ENCODE measurements at regions not wholly inside any gene's neighbourhood (a gene's known extent, or its start where the extent isn't known, plus 50 kb on each side); places are given as distances from the start of the nearest gene placed in this dataset.
"Not testable (repeated sequence)": the region's sequence is repeated elsewhere in the genome, so short reads cannot be mapped to it uniquely, and the experiment has no call there.

- no peaks in the 10 kb centered on the region for H3K9me3 ChIP-seq (ENCODE audit: control insufficient read depth, insufficient read depth, low read length)
- H3K27ac ChIP-seq (ENCODE audit: low read depth, low read length) = no peak overlapping the region
- no peaks in the 10 kb centered on the region for H3K4me1 ChIP-seq (ENCODE audit: control insufficient read depth, low read length)
- H3K79me2 ChIP-seq (ENCODE audit: control insufficient read depth, low read length) = no peaks in the 10 kb centered on the region
- no peak overlapping the region for H3K4me2 ChIP-seq (ENCODE audit: low read length)
- H4K20me1 ChIP-seq (ENCODE audit: control insufficient read depth, insufficient read depth, low read depth, low read length) = no peaks in the 10 kb centered on the region
- H3K27me3 ChIP-seq (ENCODE audit: control insufficient read depth, low read length) = no peaks in the 10 kb centered on the region
- no peak overlapping the region for H3K4me3 ChIP-seq (ENCODE audit: low read length)
- TF ChIP-seq EZH2phosphoT487 (IDR thresholded peaks at IDR 0.05; ENCODE audit: borderline replicate concordance, low read length) = no peak
- TF ChIP-seq CTCF (IDR thresholded peaks at IDR 0.05; ENCODE audit: low read depth, low read length, poor library complexity, severe bottlenecking) = no peak
- no peaks in the 10 kb centered on the region for H3F3A ChIP-seq (ENCODE audit: control insufficient read depth, insufficient read depth)
- no peaks in the 10 kb centered on the region for H3K9me2 ChIP-seq (replicated peaks; ENCODE audit: control insufficient read depth, low read length)
- H3K36me3 ChIP-seq (ENCODE audit: control insufficient read depth, low read length) = no peaks in the 10 kb centered on the region
Measured at GRCh38 chr18:14935210-14935609, 187.2 kb downstream of the ANKRD30B start.

GRCh38 chr18:14936313-14936712 lies 188.3 kb downstream of the ANKRD30B start:
- Histone ChIP-seq H3K27me3 (ENCODE audit: control insufficient read depth, low read length) (no peaks in the 10 kb centered on the region), H4K20me1 (ENCODE audit: control insufficient read depth, insufficient read depth, low read depth, low read length) (no peaks in the 10 kb centered on the region), H3K9me3 (ENCODE audit: control insufficient read depth, insufficient read depth, low read length) (no peaks in the 10 kb centered on the region), H3K4me2 (ENCODE audit: low read length) (no peak overlapping the region), H3K79me2 (ENCODE audit: control insufficient read depth, low read length) (no peaks in the 10 kb centered on the region), H3K9me2 (replicated peaks; ENCODE audit: control insufficient read depth, low read length) (no peaks in the 10 kb centered on the region), H3F3A (ENCODE audit: control insufficient read depth, insufficient read depth) (no peaks in the 10 kb centered on the region), H3K4me1 (ENCODE audit: control insufficient read depth, low read length) (no peaks in the 10 kb centered on the region), H3K4me3 (ENCODE audit: low read length) (no peak overlapping the region), H3K27ac (ENCODE audit: low read depth, low read length) (no peak overlapping the region), H3K36me3 (ENCODE audit: control insufficient read depth, low read length) (no peaks in the 10 kb centered on the region)
- TF ChIP-seq CTCF (IDR thresholded peaks at IDR 0.05; ENCODE audit: low read depth, low read length, poor library complexity, severe bottlenecking) (no peak), EZH2phosphoT487 (IDR thresholded peaks at IDR 0.05; ENCODE audit: borderline replicate concordance, low read length) (no peak)

GRCh38 chr18:14937271-14937670 lies 189.3 kb downstream of the ANKRD30B start:
- Histone ChIP-seq H3K9me2 (replicated peaks; ENCODE audit: control insufficient read depth, low read length) (no peaks in the 10 kb centered on the region), H3K4me2 (ENCODE audit: low read length) (no peak overlapping the region), H3K36me3 (ENCODE audit: control insufficient read depth, low read length) (no peaks in the 10 kb centered on the region), H3K4me3 (ENCODE audit: low read length) (no peak overlapping the region), H3K27ac (ENCODE audit: low read depth, low read length) (no peak overlapping the region), H4K20me1 (ENCODE audit: control insufficient read depth, insufficient read depth, low read depth, low read length) (no peaks in the 10 kb centered on the region), H3K9me3 (ENCODE audit: control insufficient read depth, insufficient read depth, low read length) (no peaks in the 10 kb centered on the region), H3F3A (ENCODE audit: control insufficient read depth, insufficient read depth) (no peaks in the 10 kb centered on the region), H3K4me1 (ENCODE audit: control insufficient read depth, low read length) (no peaks in the 10 kb centered on the region), H3K27me3 (ENCODE audit: control insufficient read depth, low read length) (no peaks in the 10 kb centered on the region), H3K79me2 (ENCODE audit: control insufficient read depth, low read length) (no peaks in the 10 kb centered on the region)
- TF ChIP-seq EZH2phosphoT487 (IDR thresholded peaks at IDR 0.05; ENCODE audit: borderline replicate concordance, low read length) (no peak), CTCF (IDR thresholded peaks at IDR 0.05; ENCODE audit: low read depth, low read length, poor library complexity, severe bottlenecking) (no peak)

GRCh38 chr18:14939141-14939540 lies 191.2 kb downstream of the ANKRD30B start:
- Histone ChIP-seq H4K20me1 (ENCODE audit: control insufficient read depth, insufficient read depth, low read depth, low read length) (no peaks in the 10 kb centered on the region), H3K9me2 (replicated peaks; ENCODE audit: control insufficient read depth, low read length) (no peaks in the 10 kb centered on the region), H3K4me1 (ENCODE audit: control insufficient read depth, low read length) (no peaks in the 10 kb centered on the region), H3K4me2 (ENCODE audit: low read length) (no peak overlapping the region), H3K9me3 (ENCODE audit: control insufficient read depth, insufficient read depth, low read length) (no peaks in the 10 kb centered on the region), H3F3A (ENCODE audit: control insufficient read depth, insufficient read depth) (no peaks in the 10 kb centered on the region), H3K4me3 (ENCODE audit: low read length) (no peak overlapping the region), H3K27me3 (ENCODE audit: control insufficient read depth, low read length) (no peaks in the 10 kb centered on the region), H3K79me2 (ENCODE audit: control insufficient read depth, low read length) (no peaks in the 10 kb centered on the region), H3K36me3 (ENCODE audit: control insufficient read depth, low read length) (no peaks in the 10 kb centered on the region), H3K27ac (ENCODE audit: low read depth, low read length) (no peak overlapping the region)
- TF ChIP-seq EZH2phosphoT487 (IDR thresholded peaks at IDR 0.05; ENCODE audit: borderline replicate concordance, low read length) (no peak), CTCF (IDR thresholded peaks at IDR 0.05; ENCODE audit: low read depth, low read length, poor library complexity, severe bottlenecking) (no peak)

GRCh38 chr18:14940106-14940505 lies 192.1 kb downstream of the ANKRD30B start:
- not testable (repeated sequence) for H3K4me3 ChIP-seq (ENCODE audit: low read length); H3K79me2 ChIP-seq (ENCODE audit: control insufficient read depth, low read length); H3K4me2 ChIP-seq (ENCODE audit: low read length); H3K9me3 ChIP-seq (ENCODE audit: control insufficient read depth, insufficient read depth, low read length); H4K20me1 ChIP-seq (ENCODE audit: control insufficient read depth, insufficient read depth, low read depth, low read length); H3K27me3 ChIP-seq (ENCODE audit: control insufficient read depth, low read length); H3K4me1 ChIP-seq (ENCODE audit: control insufficient read depth, low read length); H3K36me3 ChIP-seq (ENCODE audit: control insufficient read depth, low read length); H3K27ac ChIP-seq (ENCODE audit: low read depth, low read length); H3K9me2 ChIP-seq (replicated peaks; ENCODE audit: control insufficient read depth, low read length); H3F3A ChIP-seq (ENCODE audit: control insufficient read depth, insufficient read depth)

All from DOHH2 (cell line).